Peyer's patch (tissue), 4 donors: ENCODE measurements at regions not wholly inside any gene's neighbourhood (a gene's known extent, or its start where the extent isn't known, plus 50 kb on each side); places are given as distances from the start of the nearest gene placed in this dataset.

Experiments
- DNase-seq, 3 donors: peaks; one replicate each; pipeline ENCODE4 v3.0.0-alpha.2; 2017 to 2019
- H3K27ac ChIP-seq, 4 donors: fragments of 200-600 bp; sonication (generic); one replicate each; pipeline ENCODE4 v1.5.1; 2016 to 2019
- H3K27me3 ChIP-seq, 2 donors: fragments of 200-600 bp; sonication (generic); one replicate each; pipeline ENCODE4 v1.5.1; 2019
- H3K36me3 ChIP-seq, 3 donors: fragments of 200-600 bp; sonication (generic); one replicate each; pipeline ENCODE4 v1.5.1; 2016 to 2019
- H3K4me1 ChIP-seq, 4 donors: fragments of 200-600 bp; sonication (generic); one replicate each; pipeline ENCODE4 v1.5.1; 2016 to 2019
- H3K4me3 ChIP-seq, 4 donors: fragments of 200-600 bp; sonication (generic); 1 replicate in 3 of 4; 2 replicates in 1 of 4; pipeline ENCODE4 v1.5.1; 2016 to 2019; ENCODE audit warnings: mild to moderate bottlenecking in 1 of 4
- H3K9me3 ChIP-seq, 4 donors: fragments of 200-600 bp; sonication (generic); one replicate each; pipeline ENCODE4 v1.5.1; 2016 to 2019; ENCODE audit warnings: mild to moderate bottlenecking in 1 of 4
- CTCF ChIP-seq, 6 experiments: fragments of 450-650 bp in 4 of 6; fragments of 200-600 bp in 2 of 6; sonication (generic) in 1 of 6; IDR thresholded peaks; one replicate each; pipeline ENCODE4 v1.5.1; 2017 to 2019; ENCODE audit warnings: antibody characterized with exemption in 6 of 6, mild to moderate bottlenecking in 3 of 6, moderate library complexity in 1 of 6
- POLR2A ChIP-seq, 2 donors: fragments of 450-650 bp; IDR thresholded peaks; one replicate each; pipeline ENCODE4 v1.5.1; 2017; ENCODE audit warnings: antibody characterized with exemption in 2 of 2, mild to moderate bottlenecking in 2 of 2, moderate library complexity in 2 of 2

- DNase-seq = no peak
- H3K4me3 ChIP-seq = no peak overlapping the region
- H3K27ac ChIP-seq = no peak overlapping the region
- H3K9me3 ChIP-seq = no peaks in the 10 kb centered on the region
- no peaks in the 10 kb centered on the region for H3K36me3 ChIP-seq
- no peak for TF ChIP-seq POLR2A (IDR thresholded peaks at IDR 0.05)
- no peak for TF ChIP-seq CTCF (IDR thresholded peaks at IDR 0.05)
- no peaks in the 10 kb centered on the region for H3K4me1 ChIP-seq
- no peaks in the 10 kb centered on the region for H3K27me3 ChIP-seq
These were observed 169.8 kb downstream of the CAAP1 start for GRCh38 chr9:26722755-26723154.

- Histone ChIP-seq H3K4me3 (no peak overlapping the region), H3K27ac (no peak overlapping the region), H3K27me3 (no peaks in the 10 kb centered on the region), H3K4me1 (no peaks in the 10 kb centered on the region), H3K9me3 (no peaks in the 10 kb centered on the region), H3K36me3 (no peaks in the 10 kb centered on the region)
- no peak for DNase-seq
- TF ChIP-seq POLR2A (IDR thresholded peaks at IDR 0.05) (no peak), CTCF (IDR thresholded peaks at IDR 0.05) (no peak)
These were observed 182.6 kb downstream of the CAAP1 start for GRCh38 chr9:26710008-26710407.

- Histone ChIP-seq H3K36me3 (no peaks in the 10 kb centered on the region), H3K27ac (no peak overlapping the region), H3K9me3 (no peaks in the 10 kb centered on the region), H3K4me1 (no peaks in the 10 kb centered on the region), H3K4me3 (no peak overlapping the region), H3K27me3 (no peaks in the 10 kb centered on the region)
- no peak for TF ChIP-seq CTCF (IDR thresholded peaks at IDR 0.05)
- no peak for TF ChIP-seq POLR2A (IDR thresholded peaks at IDR 0.05)
- no peak for DNase-seq
These were observed 186.4 kb downstream of the CAAP1 start for GRCh38 chr9:26706223-26706622.

- no peaks in the 10 kb centered on the region for H3K27me3 ChIP-seq
- no peak overlapping the region for H3K4me3 ChIP-seq
- TF ChIP-seq POLR2A (IDR thresholded peaks at IDR 0.05) = no peak
- no peak for TF ChIP-seq CTCF (IDR thresholded peaks at IDR 0.05)
- no peaks in the 10 kb centered on the region for H3K36me3 ChIP-seq
- H3K4me1 ChIP-seq = no peaks in the 10 kb centered on the region
- no peak overlapping the region for H3K27ac ChIP-seq
- H3K9me3 ChIP-seq = no peaks in the 10 kb centered on the region
- DNase-seq = no peak
These were observed 197.3 kb downstream of the CAAP1 start for GRCh38 chr9:26695298-26695622.

GRCh38 chr9:26694381-26695297 lies 198.0 kb downstream of the CAAP1 start:
- Histone ChIP-seq H3K9me3 (no peaks in the 10 kb centered on the region), H3K4me1 (no peaks in the 10 kb centered on the region), H3K4me3 (no peak overlapping the region), H3K27ac (no peak overlapping the region), H3K27me3 (no peaks in the 10 kb centered on the region), H3K36me3 (no peaks in the 10 kb centered on the region)
- TF ChIP-seq POLR2A (IDR thresholded peaks at IDR 0.05) (no peak), CTCF (IDR thresholded peaks at IDR 0.05) (no peak)
- no peak for DNase-seq
